ENCODE measurements at regions not wholly inside any gene's neighbourhood (a gene's known extent, or its start where the extent isn't known, plus 50 kb on each side); places are given as distances from the start of the nearest gene placed in this dataset.
"Not testable (repeated sequence)": the region's sequence is repeated elsewhere in the genome, so short reads cannot be mapped to it uniquely, and the experiment has no call there.

DNA sequence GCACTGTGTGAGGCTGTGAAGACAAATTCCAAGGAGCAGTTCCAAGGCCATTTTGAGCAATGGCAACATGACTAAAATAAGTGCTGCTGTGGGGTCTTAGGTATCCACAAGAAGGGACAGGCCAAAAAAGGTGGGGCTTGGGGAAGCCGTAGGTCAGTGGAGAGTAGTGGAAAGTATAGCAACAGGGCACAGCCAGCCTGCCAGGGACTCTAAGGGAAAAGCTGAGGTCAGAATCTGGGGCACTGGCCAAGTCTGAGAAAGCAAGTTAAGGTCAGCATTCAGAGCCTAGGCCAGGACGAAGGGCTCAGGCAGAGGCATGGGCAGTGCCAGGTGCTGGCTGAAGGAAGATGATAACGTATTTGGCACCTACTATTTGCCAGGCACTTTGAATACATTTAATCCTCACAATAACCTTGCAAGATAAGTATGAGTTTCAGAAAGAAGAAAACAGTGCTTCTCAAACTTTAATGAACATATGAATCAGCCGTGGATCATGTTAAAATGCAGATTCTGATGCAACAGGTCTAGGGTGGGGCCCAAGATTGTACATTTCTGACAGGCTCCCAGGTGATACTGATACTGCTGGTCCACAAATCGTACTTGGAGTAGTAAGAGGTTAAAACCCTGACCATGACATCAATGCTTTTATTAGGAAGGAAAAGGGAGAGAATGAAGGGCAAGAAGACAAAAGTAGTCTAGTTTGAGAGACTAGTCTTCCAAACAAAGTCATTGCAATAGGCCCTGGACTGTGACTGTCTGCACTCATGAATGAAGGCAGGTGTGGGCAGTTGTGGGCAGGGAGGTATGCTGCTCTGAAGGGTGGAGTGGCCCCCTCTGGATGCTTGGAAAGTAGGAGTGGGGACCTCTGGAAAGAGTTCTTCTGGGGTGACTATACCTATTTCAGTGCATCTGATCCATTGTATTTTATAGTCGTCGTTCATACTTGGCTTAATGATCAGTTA lies 106.3 kb upstream of the ANKRD28 start:
- H3K9me3 ChIP-seq (ENCODE audit: insufficient read depth, low read length): no peaks in the 10 kb centered on the region
- H3K9ac ChIP-seq (ENCODE audit: insufficient read length, low read depth): no peak overlapping the region
- no peak for TF ChIP-seq YY1 (IDR thresholded peaks at IDR 0.05; ENCODE audit: insufficient read depth, insufficient read length)
- TF ChIP-seq ZNF274 (IDR thresholded peaks at IDR 0.05; ENCODE audit: low read depth, low read length): no peak
- TF ChIP-seq SUZ12 (IDR thresholded peaks at IDR 0.05; ENCODE audit: extremely low read depth, insufficient read depth, insufficient read length): no peak
- no peak overlapping the region for H3K4me3 ChIP-seq (ENCODE audit: insufficient read length, low read depth)
- no peaks in the 10 kb centered on the region for H3K36me3 ChIP-seq (ENCODE audit: insufficient read depth, insufficient read length, low read length)
- no peaks in the 10 kb centered on the region for H3K27me3 ChIP-seq (ENCODE audit: insufficient read depth, insufficient read length)
- H3K4me1 ChIP-seq (ENCODE audit: insufficient read depth, insufficient read length): peaks cover 2% of the 10 kb centered on the region
- DNase-seq (ENCODE audit: low read depth, low spot score): no peak

DNA sequence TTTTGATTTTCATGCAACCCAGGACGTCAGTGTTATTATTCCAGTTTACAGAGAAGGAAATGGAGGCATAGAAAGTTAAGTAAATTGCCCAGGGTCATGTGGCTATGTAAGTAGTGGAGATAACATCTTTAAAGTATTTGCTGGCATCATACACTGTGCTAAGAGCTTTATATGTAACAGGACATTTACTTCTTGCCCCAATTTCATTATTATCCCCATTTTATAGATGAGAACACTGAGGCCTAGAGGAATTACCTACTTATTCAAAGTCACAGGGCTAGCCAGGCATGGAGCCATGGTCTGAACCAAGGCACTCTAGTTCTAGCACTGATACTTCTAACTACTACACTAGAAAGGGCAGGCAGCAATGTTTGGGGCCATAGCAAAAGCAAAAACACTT lies 107.3 kb upstream of the ANKRD28 start:
- no peak for DNase-seq (ENCODE audit: low read depth, low spot score)
- Histone ChIP-seq H3K9ac (ENCODE audit: insufficient read length, low read depth) (no peak overlapping the region), H3K4me1 (ENCODE audit: insufficient read depth, insufficient read length) (no peaks in the 10 kb centered on the region), H3K27me3 (ENCODE audit: insufficient read depth, insufficient read length) (no peaks in the 10 kb centered on the region), H3K4me3 (ENCODE audit: insufficient read length, low read depth) (no peak overlapping the region), H3K36me3 (ENCODE audit: insufficient read depth, insufficient read length, low read length) (no peaks in the 10 kb centered on the region), H3K9me3 (ENCODE audit: insufficient read depth, low read length) (no peaks in the 10 kb centered on the region)
- TF ChIP-seq ZNF274 (IDR thresholded peaks at IDR 0.05; ENCODE audit: low read depth, low read length) (no peak), YY1 (IDR thresholded peaks at IDR 0.05; ENCODE audit: insufficient read depth, insufficient read length) (no peak), SUZ12 (IDR thresholded peaks at IDR 0.05; ENCODE audit: extremely low read depth, insufficient read depth, insufficient read length) (no peak)

DNA sequence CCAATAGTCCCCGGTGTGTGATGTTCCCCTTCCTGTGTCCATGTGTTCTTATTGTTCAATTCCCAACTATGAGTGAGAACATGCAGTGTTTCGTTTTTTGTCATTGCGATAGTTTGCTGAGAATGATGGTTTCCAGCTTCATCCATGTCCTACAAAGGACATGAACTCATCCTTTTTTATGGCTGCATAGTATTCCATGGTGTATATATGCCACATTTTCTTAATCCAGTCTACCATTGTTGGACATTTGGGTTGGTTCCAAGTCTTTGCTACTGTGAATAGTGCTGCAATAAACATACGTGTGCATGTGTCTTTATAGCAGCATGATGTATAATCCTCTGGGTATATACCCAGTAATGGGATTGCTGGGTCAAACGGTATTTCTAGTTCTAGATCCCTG lies 109.6 kb upstream of the ANKRD28 start:
- not testable (repeated sequence) for H3K4me3 ChIP-seq (ENCODE audit: insufficient read length, low read depth); H3K4me1 ChIP-seq (ENCODE audit: insufficient read depth, insufficient read length); H3K36me3 ChIP-seq (ENCODE audit: insufficient read depth, insufficient read length, low read length); H3K9me3 ChIP-seq (ENCODE audit: insufficient read depth, low read length); H3K27me3 ChIP-seq (ENCODE audit: insufficient read depth, insufficient read length); DNase-seq (ENCODE audit: low read depth, low spot score); H3K9ac ChIP-seq (ENCODE audit: insufficient read length, low read depth)

DNA sequence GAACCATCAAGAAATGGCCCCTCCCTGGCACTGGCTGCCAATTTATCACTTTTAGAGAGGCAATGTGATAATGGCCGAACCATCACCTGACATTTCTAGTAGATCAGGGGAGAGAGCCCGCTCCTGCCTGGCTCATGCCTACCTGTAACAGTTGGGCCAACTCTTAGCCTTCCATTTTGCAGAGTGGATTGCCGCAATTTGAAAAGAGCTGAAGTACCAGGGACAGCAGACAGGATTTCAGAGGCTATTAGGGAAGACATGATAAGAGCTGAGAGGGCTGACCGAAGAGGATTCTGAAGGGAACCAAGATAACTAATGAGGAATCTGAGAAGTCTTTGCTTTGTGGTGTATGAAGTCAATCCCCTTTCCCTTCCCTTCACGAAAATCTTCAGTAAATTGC lies 121.2 kb upstream of the ANKRD28 start:
- TF ChIP-seq SUZ12 (IDR thresholded peaks at IDR 0.05; ENCODE audit: extremely low read depth, insufficient read depth, insufficient read length) (no peak), ZNF274 (IDR thresholded peaks at IDR 0.05; ENCODE audit: low read depth, low read length) (no peak), YY1 (IDR thresholded peaks at IDR 0.05; ENCODE audit: insufficient read depth, insufficient read length) (no peak)
- Histone ChIP-seq H3K27me3 (ENCODE audit: insufficient read depth, insufficient read length) (no peaks in the 10 kb centered on the region), H3K9me3 (ENCODE audit: insufficient read depth, low read length) (0 out of 2 replicates have a peak, but pooled peaks cover under 1% of the 10 kb centered on the region), H3K4me1 (ENCODE audit: insufficient read depth, insufficient read length) (no peaks in the 10 kb centered on the region), H3K36me3 (ENCODE audit: insufficient read depth, insufficient read length, low read length) (no peaks in the 10 kb centered on the region), H3K9ac (ENCODE audit: insufficient read length, low read depth) (no peak overlapping the region), H3K4me3 (ENCODE audit: insufficient read length, low read depth) (no peak overlapping the region)
- no peak for DNase-seq (ENCODE audit: low read depth, low spot score)

DNA sequence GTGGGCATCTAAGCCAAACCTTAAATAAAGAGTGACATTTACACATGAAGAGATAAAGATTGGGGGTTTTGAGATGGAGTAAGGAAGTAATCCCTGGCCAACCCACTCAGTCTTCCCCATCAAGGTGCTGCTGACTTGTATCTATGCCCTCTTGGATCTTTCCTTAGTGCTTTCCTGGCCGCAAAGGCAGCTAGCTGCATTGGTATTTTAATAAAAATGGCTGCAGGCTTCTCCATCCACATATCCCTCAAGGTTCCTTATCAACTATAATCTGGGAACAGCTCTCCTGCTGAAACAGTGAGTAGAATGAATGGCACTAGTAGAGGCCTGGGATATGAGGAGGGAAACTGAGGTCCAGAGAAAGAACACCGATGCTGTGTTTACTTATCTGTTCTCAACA lies 122.2 kb upstream of the ANKRD28 start:
- Histone ChIP-seq H3K9me3 (ENCODE audit: insufficient read depth, low read length) (no peaks in the 10 kb centered on the region), H3K27me3 (ENCODE audit: insufficient read depth, insufficient read length) (no peaks in the 10 kb centered on the region), H3K36me3 (ENCODE audit: insufficient read depth, insufficient read length, low read length) (no peaks in the 10 kb centered on the region), H3K9ac (ENCODE audit: insufficient read length, low read depth) (no peak overlapping the region), H3K4me1 (ENCODE audit: insufficient read depth, insufficient read length) (no peaks in the 10 kb centered on the region), H3K4me3 (ENCODE audit: insufficient read length, low read depth) (no peak overlapping the region)
- TF ChIP-seq ZNF274 (IDR thresholded peaks at IDR 0.05; ENCODE audit: low read depth, low read length): no peak
- no peak for TF ChIP-seq SUZ12 (IDR thresholded peaks at IDR 0.05; ENCODE audit: extremely low read depth, insufficient read depth, insufficient read length)
- TF ChIP-seq YY1 (IDR thresholded peaks at IDR 0.05; ENCODE audit: insufficient read depth, insufficient read length): no peak
- DNase-seq (ENCODE audit: low read depth, low spot score): no peak

DNA sequence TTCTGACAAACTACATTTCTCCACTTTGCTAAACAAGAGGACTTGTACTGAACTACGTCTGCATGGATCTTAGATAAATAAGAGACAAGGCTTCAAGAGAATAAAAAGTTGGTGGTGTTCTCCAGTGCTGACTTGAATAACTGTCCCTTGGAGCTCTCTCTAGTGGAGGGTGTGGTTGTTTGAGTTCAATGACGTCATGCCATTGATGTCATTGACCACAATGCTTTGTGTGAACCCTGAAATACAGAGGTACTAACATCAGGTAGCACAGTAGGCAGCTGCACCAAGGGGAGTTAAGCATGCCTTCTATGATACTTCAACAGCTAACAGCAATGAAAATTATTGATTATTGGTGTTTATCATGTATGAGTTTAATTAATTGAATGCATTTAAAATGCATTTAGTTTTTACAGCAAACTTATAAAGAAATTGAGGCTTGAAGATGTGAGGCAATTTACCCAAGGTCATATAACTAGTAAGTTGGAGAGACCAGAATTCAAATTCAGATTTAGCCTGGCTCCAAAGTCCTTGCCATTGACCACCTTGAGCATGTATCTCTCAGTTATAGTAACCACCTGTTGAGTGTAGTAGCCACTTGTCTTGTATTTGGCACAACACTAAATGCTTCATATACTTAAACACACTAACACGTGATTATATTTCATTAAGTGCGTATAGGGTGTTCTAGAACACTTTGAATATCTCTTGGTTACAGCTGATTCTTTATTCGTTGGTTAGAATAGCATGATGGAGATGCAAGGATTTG lies 126.0 kb upstream of the ANKRD28 start:
- Histone ChIP-seq H3K36me3 (ENCODE audit: insufficient read depth, insufficient read length, low read length) (no peaks in the 10 kb centered on the region), H3K9ac (ENCODE audit: insufficient read length, low read depth) (no peak overlapping the region), H3K27me3 (ENCODE audit: insufficient read depth, insufficient read length) (no peaks in the 10 kb centered on the region), H3K9me3 (ENCODE audit: insufficient read depth, low read length) (no peaks in the 10 kb centered on the region), H3K4me1 (ENCODE audit: insufficient read depth, insufficient read length) (no peaks in the 10 kb centered on the region), H3K4me3 (ENCODE audit: insufficient read length, low read depth) (no peak overlapping the region)
- no peak for TF ChIP-seq YY1 (IDR thresholded peaks at IDR 0.05; ENCODE audit: insufficient read depth, insufficient read length)
- no peak for TF ChIP-seq ZNF274 (IDR thresholded peaks at IDR 0.05; ENCODE audit: low read depth, low read length)
- no peak for TF ChIP-seq SUZ12 (IDR thresholded peaks at IDR 0.05; ENCODE audit: extremely low read depth, insufficient read depth, insufficient read length)
- DNase-seq (ENCODE audit: low read depth, low spot score): no peak

DNA sequence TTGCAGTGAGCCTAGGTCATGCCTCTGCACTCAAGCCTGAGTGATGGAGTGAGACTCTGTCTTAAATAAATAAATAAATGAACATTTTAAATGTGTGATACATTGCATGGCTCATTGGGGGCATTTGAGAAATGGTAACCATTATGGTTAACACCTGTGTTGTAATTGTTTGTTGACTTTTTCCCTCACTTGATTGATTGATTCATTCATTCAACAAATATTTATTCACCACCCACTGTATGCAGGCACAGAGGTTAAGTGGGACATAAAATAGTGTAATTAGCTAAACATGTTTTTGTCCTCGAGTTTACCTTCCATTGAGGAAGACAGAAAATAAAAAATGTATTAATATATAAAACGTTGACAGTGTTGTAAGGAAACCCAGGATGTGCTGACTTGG lies 127.1 kb upstream of the ANKRD28 start:
- Histone ChIP-seq H3K4me3 (ENCODE audit: insufficient read length, low read depth) (no peak overlapping the region), H3K9me3 (ENCODE audit: insufficient read depth, low read length) (no peaks in the 10 kb centered on the region), H3K9ac (ENCODE audit: insufficient read length, low read depth) (no peak overlapping the region), H3K4me1 (ENCODE audit: insufficient read depth, insufficient read length) (no peaks in the 10 kb centered on the region), H3K27me3 (ENCODE audit: insufficient read depth, insufficient read length) (no peaks in the 10 kb centered on the region), H3K36me3 (ENCODE audit: insufficient read depth, insufficient read length, low read length) (no peaks in the 10 kb centered on the region)
- no peak for DNase-seq (ENCODE audit: low read depth, low spot score)
- TF ChIP-seq YY1 (IDR thresholded peaks at IDR 0.05; ENCODE audit: insufficient read depth, insufficient read length): no peak
- TF ChIP-seq SUZ12 (IDR thresholded peaks at IDR 0.05; ENCODE audit: extremely low read depth, insufficient read depth, insufficient read length): no peak
- no peak for TF ChIP-seq ZNF274 (IDR thresholded peaks at IDR 0.05; ENCODE audit: low read depth, low read length)
